ENCODE measurements at regions not wholly inside any gene's neighbourhood (a gene's known extent, or its start where the extent isn't known, plus 50 kb on each side); places are given as distances from the start of the nearest gene placed in this dataset.
A peak's percentile ranks its signal among the peaks of the same experiment; 100 is the strongest.

- Histone ChIP-seq H3K27me3 (ENCODE audit: low read depth) (no peaks in the 10 kb centered on the region), H3K9me3 (no peaks in the 10 kb centered on the region), H3K4me3 (no peak overlapping the region), H3K27ac (no peak overlapping the region), H3K36me3 (no peaks in the 10 kb centered on the region), H3K4me1 (no peaks in the 10 kb centered on the region)
- peak in 1 of 2 donors; percentile 40 for ATAC-seq
- TF ChIP-seq CTCF (IDR thresholded peaks at IDR 0.05) = no peak
- intact Hi-C loops (cut with DNase I) = no loop called here
- no peak for DNase-seq
Observed at GRCh38 chrX:104335756-104336155, 81.0 kb upstream of the ESX1 start.

GRCh38 chrX:104334971-104335370, 80.2 kb upstream of the ESX1 start:
- DNase-seq = no peak
- intact Hi-C loops (cut with DNase I) = no loop called here
- ATAC-seq = no peak
- no peaks in the 10 kb centered on the region for H3K36me3 ChIP-seq
- H3K9me3 ChIP-seq = no peaks in the 10 kb centered on the region
- no peak overlapping the region for H3K27ac ChIP-seq
- H3K4me1 ChIP-seq = no peaks in the 10 kb centered on the region
- no peak for TF ChIP-seq CTCF (IDR thresholded peaks at IDR 0.05)
- H3K4me3 ChIP-seq = no peak overlapping the region
- no peaks in the 10 kb centered on the region for H3K27me3 ChIP-seq (ENCODE audit: low read depth)

GRCh38 chrX:104330966-104331365, 76.2 kb upstream of the ESX1 start:
- Histone ChIP-seq H3K27me3 (ENCODE audit: low read depth) (no peaks in the 10 kb centered on the region), H3K36me3 (no peaks in the 10 kb centered on the region), H3K4me1 (no peaks in the 10 kb centered on the region), H3K27ac (no peak overlapping the region), H3K9me3 (no peaks in the 10 kb centered on the region), H3K4me3 (no peak overlapping the region)
- no peak for TF ChIP-seq CTCF (IDR thresholded peaks at IDR 0.05)
- intact Hi-C loops (cut with DNase I) = no loop called here
- no peak for DNase-seq
- ATAC-seq = no peak

DNA sequence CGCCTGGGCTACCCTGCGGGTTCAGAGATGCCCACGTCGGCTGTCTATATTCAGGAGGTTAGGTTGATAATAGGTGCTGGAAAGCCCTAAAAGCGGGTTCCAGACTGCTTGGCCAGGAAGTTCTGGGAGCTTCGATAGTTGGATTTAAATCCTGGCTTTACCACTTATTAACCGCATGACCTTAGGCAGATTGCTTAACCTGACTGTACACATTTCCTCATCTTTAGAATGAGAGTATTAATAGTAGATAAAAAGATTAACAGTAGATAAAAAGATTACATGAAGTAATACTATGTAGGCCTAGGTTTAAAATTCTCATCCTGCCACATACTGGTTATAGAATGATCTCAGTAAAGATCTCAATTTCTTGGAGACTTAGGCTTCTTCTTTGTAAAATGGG, 75.0 kb upstream of the ESX1 start:
- H3K27me3 ChIP-seq (ENCODE audit: low read depth) = no peaks in the 10 kb centered on the region
- intact Hi-C loops (cut with DNase I) = no loop called here
- H3K27ac ChIP-seq = no peak overlapping the region
- DNase-seq (no peak), ATAC-seq (no peak)
- H3K36me3 ChIP-seq = no peaks in the 10 kb centered on the region
- no peak for TF ChIP-seq CTCF (IDR thresholded peaks at IDR 0.05)
- H3K9me3 ChIP-seq = no peaks in the 10 kb centered on the region
- H3K4me3 ChIP-seq = no peak overlapping the region
- no peaks in the 10 kb centered on the region for H3K4me1 ChIP-seq

DNA sequence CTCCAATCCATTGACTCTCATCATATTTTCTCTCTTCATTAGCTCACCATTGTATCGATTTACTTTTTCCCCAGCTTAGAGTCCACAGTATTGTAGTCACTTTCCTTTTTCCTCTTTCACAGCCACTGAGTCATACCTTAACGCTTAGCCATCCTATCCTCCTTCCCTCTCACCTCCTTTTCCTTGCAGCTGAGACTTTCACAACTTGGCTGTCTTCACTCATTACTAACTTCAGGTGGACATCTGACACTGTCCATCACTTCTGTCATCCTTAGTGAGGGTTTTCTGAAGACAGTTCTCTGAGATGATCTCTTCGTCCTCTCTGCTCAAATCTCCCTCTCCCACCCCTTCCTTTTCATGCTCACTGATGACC, 70.5 kb upstream of the ESX1 start:
- no peak for ATAC-seq
- no peaks in the 10 kb centered on the region for H3K27me3 ChIP-seq (ENCODE audit: low read depth)
- no peak for DNase-seq
- intact Hi-C loops (cut with DNase I) = no loop called here
- no peaks in the 10 kb centered on the region for H3K36me3 ChIP-seq
- no peak overlapping the region for H3K4me3 ChIP-seq
- H3K4me1 ChIP-seq = no peaks in the 10 kb centered on the region
- no peak overlapping the region for H3K27ac ChIP-seq
- TF ChIP-seq CTCF (IDR thresholded peaks at IDR 0.05) = no peak
- H3K9me3 ChIP-seq = no peaks in the 10 kb centered on the region
